ENCODE measurements at regions not wholly inside any gene's neighbourhood (a gene's known extent, or its start where the extent isn't known, plus 50 kb on each side); places are given as distances from the start of the nearest gene placed in this dataset. TPM values are rescaled to one million over a fixed set of nuclear protein-coding genes. Genes with fewer than 3 reads are reported as not detected.

GRCh38 chr5:129392681-129393080 lies 67.4 kb upstream of the ADAMTS19 start:
- DNase-seq (no peak), ATAC-seq (no peak)
- intact Hi-C loops (cut with micrococcal nuclease), result no loop called here

- DNase-seq (no peak), ATAC-seq (no peak)
- intact Hi-C loops (cut with micrococcal nuclease), result no loop called here
These were observed 64.9 kb upstream of the ADAMTS19 start for GRCh38 chr5:129395247-129395646.

GRCh38 chr5:129398026-129398678 lies 61.9 kb upstream of the ADAMTS19 start:
- ATAC-seq (no peak), DNase-seq (no peak)
- intact Hi-C loops (cut with micrococcal nuclease), result no loop called here

GRCh38 chr5:129399069-129399468 lies 61.0 kb upstream of the ADAMTS19 start:
- DNase-seq, result no peak
- intact Hi-C loops (cut with micrococcal nuclease), result no loop called here
- no peak for ATAC-seq

GRCh38 chr5:129400395-129400983 lies 59.6 kb upstream of the ADAMTS19 start:
- no peak for ATAC-seq
- intact Hi-C loops (cut with micrococcal nuclease), result no loop called here
- no peak for DNase-seq

- intact Hi-C loops (cut with micrococcal nuclease), result no loop called here
- no peak for ATAC-seq
- DNase-seq, result no peak
These were observed 54.9 kb upstream of the ADAMTS19 start for GRCh38 chr5:129405222-129405621.

- DNase-seq, result no peak
- intact Hi-C loops (cut with micrococcal nuclease), result no loop called here
These were observed 53.7 kb upstream of the ADAMTS19 start for GRCh38 chr5:129406440-129406839.

More at GRCh38 chr5:129406440-129406839, 53.7 kb upstream of the ADAMTS19 start:
- ATAC-seq, result no peak

Small RNA genes lying in the stretch of these regions (microRNA-seq; reads per million reads assigned to microRNA genes)
- gene MIR4460 (ENCODE audit: borderline number of aligned reads), result not detected

Data from left ventricle myocardium superior (tissue), 1 donor.